NOMO-1 treated with DMSO at 0.1 percent for 48 hours (cell line): ENCODE measurements at regions not wholly inside any gene's neighbourhood (a gene's known extent, or its start where the extent isn't known, plus 50 kb on each side); places are given as distances from the start of the nearest gene placed in this dataset.

Experiments used
- DNase-seq: peaks from one replicate; lab custom pipeline; 2025; ENCODE audit not compliant: unreplicated experiment; lab: John Stamatoyannopoulos, UW

DNA sequence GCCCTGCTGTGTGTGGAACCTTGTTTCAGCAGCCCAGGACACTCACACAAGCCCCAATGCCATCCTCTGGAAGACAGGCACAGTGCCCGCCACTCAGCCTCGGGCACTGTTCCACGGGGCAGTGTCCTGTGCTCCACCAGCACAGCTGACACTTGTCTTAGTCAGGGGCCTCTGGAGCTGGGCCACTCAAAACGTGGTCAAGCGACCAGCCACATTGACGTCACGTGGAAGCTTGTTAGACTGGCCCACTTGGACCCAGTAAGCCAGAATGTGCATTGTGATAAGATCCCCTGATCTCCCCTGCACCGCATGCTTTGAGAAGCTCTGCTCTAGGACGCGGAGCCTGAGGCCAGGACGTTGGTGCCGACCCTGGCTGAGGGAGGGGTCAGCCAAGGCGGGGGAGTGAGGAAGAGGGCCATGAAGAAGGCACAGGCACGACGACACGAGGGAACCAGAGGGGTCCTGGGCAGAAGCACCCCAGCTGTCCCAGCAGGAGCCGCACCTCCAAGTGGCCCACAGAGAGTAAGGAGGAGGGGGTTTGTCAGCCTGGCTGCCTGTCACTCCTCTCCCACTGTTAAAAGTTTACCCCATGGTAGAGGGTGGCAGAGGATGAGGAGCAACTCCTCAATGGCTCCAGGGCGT lies 64.6 kb downstream of the LINC01488 start:
- DNase-seq: no peak

DNA sequence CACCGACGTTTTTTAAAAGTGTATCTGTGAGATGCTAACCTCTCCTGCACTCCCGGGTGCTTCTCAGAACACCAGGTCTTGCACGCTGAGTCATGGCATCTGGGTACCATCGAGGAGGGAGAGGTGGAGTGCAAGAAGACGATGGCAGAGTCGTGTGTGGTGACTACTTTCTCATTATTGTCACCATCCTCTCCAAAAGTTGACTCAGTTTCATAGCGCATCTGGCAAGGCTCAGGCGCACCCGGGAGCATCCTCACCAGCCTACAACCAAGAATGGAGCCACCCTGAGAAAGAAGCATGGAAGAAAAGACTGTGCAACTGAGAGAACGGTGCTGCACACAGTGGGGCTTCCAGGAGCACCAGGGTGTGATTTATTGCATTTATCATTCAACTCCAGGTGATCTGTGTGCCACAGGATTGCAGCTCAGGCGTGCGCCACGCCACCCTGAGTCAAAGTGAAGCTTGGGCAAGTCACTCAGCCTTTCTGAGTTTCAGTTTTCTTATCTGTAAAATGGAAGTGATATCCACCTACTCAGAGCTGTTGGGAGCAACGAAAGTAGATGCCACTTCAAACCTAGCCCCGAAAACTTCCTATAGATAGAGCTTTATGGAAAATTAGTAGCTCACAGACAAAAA lies 65.4 kb downstream of the LINC01488 start:
- DNase-seq: no peak

DNA sequence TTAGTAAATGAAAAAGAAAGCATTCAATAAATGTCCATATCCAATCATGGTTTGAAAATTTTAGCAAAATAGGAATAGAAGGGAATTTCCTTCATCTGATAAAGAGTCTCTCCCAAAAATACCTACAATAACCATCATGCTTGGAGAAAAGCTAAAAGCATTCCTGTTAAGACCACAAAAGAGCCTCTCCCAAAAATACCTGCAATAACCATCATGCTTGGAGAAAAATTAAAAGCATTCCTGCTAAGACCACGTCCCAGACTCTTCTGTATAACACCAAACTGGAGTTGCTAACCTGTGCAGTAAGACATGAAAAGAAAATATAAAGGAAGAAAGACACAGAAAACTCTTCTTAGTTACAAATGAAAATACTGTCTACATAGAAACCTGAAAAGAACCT lies 69.4 kb downstream of the LINC01488 start:
- DNase-seq: no peak

DNA sequence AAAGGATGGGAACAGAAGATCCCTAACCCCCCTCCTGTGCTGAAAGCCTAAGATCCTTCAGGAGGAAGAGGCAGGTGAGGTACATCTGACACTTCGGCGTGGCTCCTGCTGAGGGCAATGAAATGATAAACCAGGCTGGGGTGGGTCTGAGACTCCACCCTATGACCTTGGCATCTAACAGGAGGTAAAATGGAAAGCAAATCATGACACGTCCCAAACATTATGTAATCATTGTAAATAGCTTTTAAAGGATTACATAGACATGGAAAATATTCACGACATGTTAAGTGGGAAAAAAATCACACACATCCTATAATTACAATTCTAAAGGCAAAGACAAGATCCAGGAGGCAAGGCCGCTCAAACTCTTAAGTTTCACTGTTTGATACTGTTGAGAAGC lies 70.5 kb downstream of the LINC01488 start:
- DNase-seq: no peak

DNA sequence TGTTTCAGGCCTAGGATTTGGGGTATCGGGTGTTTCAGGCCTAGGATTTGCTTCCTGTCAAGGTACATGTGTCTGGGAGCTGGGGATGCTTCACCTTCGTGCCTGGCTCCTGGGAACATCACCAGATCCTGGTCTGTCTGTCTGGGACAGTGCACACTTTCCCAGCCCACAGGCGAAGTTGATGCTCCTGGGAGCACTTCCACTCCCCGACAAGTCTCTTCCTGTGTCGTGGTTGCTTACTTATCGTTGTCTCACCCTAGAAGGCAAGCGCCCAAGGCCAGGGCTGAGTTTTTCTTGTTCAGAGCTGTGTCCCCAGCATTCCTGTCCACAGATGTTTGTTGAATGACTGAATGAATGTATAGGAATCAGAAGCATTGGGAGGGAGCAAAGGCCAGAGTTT lies 71.5 kb downstream of the LINC01488 start:
- DNase-seq: no peak

DNA sequence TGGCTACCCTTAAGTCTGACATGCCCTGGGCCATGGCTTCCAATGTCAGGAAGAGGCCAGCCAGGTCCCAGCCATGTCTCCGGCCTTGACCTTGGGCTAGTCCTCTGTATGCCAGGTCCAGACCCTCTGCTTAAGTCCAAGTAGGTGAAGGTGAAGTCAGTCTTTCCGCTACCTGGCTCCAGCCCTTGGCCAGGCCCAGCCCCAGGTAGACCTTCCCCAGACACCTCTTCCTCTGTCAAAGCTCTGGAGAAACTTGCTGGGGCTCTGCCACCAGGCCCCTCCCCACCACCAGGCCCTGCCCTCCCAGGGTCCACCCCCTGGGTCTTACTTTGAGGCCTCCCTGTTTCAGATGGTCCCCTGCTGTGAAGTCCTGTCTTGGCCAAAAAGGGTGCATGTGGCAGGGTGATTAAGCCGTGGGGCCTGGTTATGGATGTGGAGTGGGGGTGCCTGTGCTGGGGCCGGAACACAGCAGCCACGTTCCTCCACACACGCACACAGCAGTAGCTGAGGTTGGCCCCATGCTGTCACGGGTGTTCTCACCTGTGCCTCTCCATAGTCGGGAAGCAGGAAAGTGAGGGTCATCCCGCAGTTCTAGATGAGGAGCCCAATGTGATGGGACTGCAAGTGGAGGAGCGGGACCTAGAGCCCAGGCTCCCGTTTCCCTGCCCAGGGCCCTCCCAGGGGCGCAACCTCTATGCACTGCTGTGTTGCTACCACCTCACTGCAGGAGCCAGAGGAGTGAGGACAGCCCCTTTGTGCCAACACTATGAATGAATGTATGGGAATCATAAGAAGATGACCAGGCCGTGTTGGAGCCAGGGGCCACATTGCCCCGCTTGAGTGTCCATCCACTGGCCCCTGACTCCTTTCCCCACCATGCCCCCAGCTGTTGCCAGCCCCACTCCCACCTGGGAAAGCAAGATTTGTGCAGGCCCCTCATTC lies 72.2 kb downstream of the LINC01488 start:
- no peak for DNase-seq

DNA sequence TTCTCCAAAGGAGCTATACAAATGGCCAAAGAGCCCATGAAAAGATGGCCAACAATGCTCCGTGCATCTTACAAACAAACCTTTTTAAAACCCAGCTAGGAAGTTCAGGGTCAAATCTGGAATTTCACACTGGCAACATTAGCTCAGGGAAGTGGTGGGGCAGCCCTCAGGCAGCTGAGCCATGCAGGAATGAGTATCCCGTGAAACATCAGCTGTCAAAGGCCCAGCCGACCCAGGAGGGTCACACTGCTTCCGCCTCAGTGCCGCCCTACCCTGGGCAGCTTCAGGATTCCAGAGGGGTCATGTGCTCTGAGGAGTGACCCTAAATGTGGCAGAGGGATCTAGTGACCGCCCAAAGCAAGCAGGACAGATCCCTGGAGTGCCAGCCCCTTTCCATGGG lies 73.4 kb downstream of the LINC01488 start:
- no peak for DNase-seq

DNA sequence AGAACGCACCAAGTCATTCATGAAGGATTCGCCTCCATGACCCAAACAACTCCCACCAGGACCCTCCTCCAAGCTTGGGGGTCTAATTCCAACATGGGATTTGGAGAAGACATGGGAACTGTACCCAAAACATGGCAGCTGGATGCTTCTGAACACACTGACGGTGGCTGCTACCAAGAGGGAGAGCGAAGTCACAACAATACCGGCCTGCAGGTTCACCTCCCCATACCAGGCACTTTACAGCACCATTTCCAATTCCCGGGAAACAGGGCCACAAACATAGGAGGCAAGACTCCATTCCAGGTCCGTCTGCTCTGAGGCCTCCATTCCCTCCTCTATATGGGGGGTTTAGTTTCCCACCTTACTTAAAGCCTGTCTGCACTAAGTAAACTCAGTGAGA lies 75.8 kb downstream of the LINC01488 start:
- no peak for DNase-seq

DNA sequence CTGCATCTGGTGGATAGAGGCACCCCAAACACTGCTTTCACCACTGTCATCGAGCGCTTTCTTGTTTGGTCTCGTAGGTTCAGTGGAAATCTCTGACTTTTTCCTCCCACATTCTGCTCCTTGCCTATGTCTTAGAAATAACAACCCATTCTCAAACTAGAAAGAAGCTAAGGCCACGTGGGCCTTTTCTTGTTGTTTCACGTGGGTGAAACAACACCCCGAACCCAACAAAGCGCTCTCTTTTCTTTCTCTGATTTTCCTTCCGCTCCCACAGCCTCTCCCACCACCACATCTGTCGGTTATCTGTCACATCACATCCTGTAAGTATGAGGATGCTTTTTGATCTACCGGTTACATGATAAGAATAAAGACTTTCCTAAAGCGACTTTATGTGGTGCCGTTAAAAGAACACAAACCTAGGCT lies 77.1 kb downstream of the LINC01488 start:
- DNase-seq: no peak

DNA sequence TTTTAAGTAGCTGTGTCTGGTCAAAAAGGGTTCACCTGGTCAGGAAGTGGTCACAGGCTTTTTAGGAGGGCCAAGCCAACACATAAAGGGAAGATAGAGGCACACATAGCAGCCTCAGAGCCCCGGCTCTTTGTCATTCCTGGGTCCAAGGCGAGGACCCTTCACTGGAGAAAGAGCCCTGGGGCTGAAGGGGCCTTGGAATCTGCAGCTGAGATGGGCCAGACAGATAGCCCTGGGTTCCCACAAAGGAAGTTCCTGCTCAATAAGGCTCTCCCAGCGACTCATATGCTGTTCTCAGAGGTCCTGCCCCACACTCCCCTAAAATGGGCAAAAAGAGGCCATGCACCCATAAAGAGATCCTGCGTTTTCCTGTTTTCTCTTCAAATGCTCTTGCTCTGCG lies 77.7 kb downstream of the LINC01488 start:
- no peak for DNase-seq

DNA sequence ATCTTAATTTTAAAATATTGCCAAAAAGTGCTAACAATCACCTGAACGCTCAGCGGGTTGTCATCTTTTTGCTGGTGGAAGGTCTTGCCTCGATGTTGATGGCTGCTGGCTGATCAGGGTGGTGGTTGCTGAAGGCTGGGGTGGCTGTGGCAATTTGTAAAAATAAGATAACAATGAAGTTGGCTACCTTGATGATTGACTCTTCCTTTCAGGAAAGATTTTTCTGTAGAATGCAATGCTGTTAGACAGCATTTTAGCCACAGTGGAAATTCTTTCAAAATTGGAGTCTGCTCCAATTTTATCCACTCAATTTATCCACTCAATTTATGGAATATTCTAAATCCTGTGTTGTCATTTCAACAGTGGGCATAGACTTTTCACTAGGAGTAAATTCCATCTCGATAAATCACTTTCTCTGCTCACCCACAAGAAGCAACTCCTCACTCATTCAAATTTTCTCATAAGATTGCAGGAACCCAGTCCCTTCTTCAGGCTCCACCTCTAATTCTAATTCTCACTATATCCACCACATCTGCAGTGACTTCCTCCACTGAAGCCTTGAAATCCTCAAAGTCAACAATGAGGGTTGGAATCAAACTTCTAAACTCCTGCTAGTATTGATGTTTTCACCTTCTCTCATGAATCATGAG lies 78.8 kb downstream of the LINC01488 start:
- DNase-seq: no peak

DNA sequence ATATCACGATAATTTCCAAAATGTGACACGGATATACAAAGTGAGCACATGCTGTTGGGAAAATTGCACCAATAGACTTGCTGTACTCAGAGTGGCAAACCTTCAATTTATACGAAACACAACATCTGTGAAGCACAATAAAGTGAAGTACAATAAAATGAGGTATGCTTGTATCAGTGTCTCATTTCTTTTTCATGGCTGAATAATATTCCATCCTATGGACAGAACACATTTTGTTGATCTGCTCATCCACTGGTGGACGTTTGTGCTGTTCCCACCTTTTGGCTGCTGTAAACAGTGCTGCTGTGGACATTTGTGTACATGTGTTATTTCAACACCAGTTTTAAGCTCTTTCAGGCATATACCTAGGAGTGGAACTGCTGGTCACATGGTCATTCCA lies 78.7 kb upstream of the CCND1 start:
- no peak for DNase-seq

DNA sequence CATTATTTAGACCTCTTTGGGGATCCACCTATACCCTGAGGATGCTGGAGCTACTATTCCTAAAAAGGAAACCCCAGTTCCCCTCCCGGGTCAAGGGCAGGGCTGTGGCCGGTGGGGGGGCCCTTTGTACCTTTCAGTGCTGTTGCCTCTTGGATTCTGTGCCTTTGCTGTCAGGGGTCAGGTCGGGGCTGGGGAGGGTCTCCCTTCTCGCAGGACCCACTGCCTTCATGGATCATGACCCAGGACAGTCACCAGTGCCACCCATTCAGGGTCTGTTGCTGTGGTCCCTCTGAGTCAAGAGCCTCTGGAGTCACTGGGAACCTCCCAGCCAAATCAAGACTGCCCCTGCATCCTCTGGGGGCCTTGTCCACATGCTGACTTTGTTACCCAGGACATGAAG lies 78.1 kb upstream of the CCND1 start:
- DNase-seq: no peak

DNA sequence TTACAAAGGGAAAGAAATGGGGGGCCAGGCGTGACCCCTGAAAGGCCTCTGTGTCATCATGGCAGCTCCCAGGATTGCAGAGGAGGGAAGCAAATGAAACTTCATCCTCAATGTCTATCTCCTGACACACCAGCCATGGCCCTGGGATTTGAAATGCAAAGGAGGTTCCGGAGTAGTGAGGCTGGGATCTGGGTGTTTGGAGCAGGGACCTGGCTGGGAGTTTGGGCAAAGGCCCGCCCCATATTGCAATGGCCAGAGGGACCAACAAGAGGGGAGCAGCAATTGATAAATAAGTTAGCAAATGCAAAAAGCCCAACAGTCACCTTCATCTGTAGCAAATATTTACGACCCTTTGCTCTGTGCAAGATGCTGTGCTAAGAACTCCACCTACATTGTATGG lies 77.7 kb upstream of the CCND1 start:
- no peak for DNase-seq

DNA sequence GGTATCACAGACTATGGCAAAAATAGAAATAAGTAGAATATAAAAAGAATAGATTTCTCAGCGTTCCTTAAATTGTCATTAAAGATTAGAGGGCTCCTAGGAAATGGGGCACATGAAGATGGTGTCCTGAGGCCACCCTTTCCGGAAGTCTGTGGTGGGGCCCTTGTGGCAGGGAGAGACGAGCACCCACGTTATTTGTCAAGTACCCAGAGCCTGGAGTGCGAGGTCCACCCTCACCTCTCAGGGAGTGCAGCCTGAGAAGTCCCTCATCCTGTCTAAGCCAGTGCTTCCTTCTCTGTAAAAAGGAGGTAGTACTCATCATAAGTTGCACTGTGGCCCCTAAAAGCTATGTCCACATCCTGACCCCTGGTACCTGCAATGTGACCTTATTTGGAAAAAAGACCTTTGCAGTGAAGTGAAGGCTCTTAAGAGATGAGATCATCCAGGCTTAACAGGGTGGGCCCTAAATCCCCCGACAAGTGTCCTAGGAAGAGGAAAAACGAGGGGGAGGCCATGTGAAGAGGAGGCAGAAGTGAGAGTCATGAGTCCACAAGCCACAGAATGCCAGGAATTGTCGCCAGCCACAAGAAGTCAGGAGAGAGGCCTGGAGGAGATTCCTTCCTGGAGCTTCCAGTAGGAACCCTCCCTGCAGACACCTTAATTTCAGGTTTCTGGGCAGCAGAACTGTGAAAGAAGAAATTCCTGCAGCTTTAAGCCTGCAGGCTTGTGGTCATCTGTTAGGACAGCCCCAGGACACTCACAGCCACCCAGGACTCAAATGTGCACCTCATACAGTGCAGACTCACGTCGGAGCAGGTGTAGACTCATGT lies 76.8 kb upstream of the CCND1 start:
- no peak for DNase-seq

DNA sequence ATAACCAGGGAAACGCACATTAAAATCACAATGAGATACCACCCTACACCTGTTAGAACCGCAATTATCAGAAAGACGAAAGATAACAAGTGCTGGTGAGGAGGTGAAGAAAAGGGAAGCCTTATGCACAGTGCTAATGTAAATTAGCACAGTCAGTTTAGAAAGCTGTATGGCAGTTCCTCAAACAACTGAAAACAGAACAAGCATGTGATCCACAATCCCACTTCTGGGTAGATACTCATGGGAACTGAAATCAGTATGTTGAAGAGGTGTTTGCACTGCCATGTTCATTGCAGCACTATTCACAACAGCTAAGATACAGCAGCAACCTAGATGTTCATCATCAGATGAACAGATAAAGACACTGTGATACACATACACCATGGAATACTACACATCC lies 75.0 kb upstream of the CCND1 start:
- no peak for DNase-seq

DNA sequence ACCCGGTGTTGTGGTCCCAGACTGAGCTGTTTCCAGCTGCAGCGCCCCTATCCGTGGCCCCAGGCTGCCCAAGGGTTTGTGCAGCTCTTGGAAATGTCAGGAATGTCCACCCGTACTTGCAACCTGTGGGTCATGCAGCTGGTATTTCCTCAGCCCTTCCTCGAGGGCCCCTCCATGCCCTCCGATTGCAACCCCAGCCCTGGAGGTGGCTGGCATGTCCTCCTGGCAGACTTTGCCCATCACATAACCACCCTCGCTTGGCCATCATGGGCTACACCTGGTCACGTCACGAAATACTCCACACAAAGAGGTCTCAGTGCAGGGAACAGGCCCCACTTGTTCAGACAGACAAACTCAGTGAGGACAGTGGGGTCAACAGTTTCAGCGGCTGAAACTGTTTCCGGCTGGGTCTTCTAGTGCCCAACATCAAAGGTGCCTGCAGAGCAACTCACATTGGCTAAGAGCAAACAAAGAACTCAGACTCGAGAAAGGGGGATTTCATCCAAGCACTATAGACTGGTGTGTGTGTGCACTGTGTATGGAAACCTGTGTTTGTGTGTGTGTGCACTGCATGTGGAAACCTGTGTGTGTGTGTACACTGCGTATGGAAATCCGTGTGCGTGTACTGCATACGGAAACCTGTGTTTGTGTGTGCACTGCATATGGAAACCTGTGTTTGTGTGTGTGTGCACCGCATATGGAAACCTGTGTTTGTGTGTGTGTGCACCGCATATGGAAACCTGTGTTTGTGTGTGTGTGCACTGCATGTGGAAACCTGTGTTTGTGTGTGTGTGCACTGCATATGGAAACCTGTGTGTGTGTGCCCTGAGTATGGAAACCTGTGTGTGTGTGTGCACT lies 72.8 kb upstream of the CCND1 start:
- no peak for DNase-seq

DNA sequence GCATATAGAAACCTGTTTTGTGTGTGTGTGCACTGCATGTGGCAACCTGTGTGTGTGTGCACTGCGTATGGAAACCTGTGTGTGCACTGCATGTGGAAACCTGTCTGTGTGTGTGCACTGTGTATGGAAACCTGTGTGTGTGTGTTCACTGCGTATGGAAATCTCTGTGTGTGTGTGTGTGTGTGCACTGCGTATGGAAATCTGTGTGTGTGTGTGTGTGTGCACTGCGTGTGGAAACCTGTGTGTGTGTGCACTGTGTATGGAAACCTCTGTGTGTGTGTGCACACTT lies 72.2 kb upstream of the CCND1 start:
- DNase-seq: no peak

DNA sequence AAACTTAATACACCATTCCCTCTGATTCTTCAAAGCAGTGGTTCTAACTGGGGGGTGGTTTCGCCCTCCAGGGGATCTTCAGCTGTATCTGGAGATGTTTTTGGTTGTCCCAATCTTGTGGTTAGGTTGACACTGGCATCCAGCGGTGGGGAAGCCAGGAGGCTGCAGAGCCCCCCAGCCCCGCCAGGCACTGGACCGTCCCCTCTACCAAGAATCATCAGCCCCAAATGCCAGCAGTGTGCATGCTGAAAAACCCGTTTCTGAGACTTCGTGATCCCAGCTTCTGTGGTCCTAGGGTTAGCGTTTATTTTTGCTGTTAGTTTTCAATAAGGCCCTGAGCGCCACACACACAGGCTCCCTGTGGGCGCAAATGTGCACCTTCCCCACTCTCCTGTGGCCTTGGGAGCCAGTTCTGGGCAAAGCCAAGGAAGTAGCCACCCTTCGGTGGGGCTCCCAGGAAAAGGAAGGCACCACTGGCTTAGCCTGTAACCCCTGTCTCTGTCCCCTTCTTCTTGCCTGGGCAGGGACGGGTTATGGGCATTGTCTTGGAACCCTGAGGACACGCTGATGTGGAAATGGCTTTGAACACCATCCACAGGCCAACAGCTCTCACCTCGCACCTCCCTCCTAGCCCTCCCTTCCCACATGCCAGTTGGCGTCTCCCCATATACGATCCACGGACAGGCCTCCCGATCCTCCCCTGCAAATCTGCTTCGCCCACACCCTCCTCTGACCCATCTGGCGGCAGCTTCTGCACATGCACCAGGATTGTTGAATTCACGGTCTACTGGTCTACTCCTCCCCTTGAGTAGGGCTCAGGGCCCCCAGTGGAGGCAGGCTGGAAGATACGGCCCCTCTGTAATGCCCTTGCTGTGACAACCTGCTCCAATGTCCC lies 71.4 kb upstream of the CCND1 start:
- no peak for DNase-seq
